ENCODE measurements at regions not wholly inside any gene's neighbourhood (a gene's known extent, or its start where the extent isn't known, plus 50 kb on each side); places are given as distances from the start of the nearest gene placed in this dataset.

DNA sequence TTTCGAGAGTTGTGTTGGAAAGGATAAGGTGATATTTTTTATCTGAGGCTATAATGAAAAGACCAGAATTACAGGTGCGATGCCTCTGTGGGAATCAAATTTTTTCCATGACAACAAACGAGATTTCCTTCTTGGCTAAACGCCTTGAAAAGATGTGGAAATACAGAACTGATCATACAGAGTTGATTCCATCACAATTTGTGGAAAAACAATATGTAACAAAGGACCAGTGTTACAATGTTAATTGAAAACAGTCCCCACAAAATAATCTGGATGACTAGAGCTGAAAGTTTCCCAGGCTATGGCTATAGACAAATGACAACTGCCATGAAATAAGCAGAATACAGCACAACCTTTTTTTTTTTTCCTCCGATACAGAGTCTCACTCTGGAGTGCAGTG, 628.9 kb downstream of the DIAPH3 start:
- DNase-seq (ENCODE audit: low read depth) = peak; percentile 7

DNA sequence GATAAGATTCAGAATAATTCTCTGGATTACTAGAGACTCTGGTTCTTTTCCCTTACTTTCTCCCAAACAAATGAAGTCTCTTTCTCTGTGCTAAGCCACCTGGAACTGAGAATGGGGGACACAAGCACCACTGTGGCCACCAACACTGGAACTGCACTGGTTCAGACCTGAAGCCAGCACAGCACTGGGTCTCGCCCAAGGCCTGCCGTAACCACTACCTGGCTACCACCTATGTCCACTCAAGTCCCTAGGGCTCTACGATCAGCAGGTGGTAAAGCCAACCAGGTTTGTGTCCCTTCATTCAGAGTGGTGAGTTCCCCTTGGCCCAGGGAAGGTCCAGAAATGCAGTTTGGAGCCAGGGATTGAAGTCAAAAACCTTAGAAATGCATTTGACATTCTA, 626.2 kb downstream of the DIAPH3 start:
- DNase-seq (ENCODE audit: low read depth) = no peak

DNA sequence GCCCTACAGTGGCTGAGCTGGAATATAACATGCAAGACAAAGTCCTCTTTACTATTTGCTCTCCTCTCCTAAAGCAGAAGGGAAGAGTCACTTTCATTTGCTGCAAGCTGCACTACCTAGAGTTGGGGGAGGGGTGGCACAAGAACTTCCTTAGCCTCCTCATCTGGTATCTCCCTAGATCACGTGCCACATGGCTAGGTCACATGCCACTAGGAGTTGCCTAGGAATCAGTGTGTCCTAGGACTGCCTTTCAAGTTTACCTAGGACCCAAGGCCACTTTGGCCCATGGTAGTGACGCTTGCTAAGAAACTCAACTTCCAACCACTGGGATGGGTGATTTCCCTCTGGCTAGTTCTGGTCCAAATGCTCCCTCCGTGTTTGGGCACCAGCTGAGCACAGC, 625.2 kb downstream of the DIAPH3 start:
- DNase-seq (ENCODE audit: low read depth) = no peak

DNA sequence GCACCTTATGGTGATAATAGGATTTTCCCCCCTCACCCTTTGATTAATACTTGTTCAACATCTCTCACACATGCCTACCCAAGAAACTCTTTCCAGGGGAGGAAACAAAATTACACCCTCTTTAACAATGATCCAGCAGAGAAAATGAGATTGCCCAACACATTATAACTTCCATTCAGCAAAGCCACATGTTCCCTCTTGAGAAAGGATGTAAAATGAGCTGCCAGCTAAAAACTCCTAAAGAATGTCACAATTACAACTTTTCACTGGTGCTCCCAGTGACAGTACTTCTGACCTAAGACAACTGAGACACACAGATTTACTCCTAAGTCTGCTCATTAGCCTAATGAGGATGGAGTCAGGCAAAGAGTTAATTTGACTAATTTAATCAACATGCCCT, 621.4 kb downstream of the DIAPH3 start:
- peak; percentile 45 for DNase-seq (ENCODE audit: low read depth)

DNA sequence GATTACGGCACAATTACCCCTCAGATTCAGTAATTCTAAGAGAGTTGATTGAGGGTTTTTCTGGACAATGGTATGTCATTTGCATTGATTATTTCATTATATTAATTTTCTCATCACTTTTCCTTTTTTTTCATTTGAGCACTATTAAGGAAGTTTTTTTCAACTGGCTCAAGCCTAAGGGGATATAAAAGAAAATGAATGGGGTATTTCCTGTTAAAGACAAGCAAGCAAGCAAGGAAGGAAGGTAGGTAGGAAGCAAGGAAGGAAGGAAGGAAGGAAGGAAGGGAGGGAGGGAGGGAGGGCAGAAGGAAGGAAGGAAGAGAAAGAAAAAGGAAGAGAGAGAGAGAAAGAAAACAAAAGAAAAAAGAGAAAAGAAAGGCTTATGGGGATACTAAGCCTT, 620.3 kb downstream of the DIAPH3 start:
- no peak for DNase-seq (ENCODE audit: low read depth)

DNA sequence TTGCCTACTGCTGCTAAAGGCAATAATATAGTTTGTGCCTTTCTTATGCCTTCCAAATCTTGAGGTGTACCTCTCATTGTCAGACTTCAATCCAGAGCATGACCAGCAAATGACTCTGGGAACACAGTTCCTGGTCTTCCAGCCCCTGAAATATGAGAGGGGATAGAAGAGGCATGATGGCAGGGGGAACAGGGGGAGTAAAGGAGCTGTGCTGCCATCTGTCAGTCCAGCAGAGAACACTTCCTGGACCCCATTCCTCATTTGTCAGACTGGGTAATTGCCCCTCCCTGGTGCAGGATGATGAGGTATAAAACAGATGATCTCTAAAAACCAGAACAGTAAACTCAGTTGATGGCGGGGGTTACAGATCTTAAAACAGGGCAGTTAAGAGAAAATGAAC, 618.7 kb downstream of the DIAPH3 start:
- DNase-seq (ENCODE audit: low read depth) = no peak

DNA sequence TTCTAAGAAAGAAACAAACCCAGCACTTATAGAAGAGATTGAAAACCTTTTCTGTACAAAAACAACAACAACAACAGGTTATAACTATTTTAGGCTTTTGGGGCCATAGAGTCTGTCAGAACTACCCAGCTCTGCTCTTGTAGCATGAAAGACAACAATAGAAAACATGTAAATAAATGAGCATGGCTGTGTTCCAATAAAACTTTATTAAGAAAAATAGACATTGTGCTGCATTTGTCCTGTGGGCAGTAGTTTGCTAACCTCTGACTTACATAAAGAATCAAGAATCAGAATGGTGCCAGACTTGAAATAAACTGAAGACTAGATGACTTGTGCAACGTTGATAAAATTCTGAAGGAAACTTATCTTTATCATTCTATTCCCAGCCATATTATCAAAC, 617.5 kb downstream of the DIAPH3 start:
- DNase-seq (ENCODE audit: low read depth) = no peak

DNA sequence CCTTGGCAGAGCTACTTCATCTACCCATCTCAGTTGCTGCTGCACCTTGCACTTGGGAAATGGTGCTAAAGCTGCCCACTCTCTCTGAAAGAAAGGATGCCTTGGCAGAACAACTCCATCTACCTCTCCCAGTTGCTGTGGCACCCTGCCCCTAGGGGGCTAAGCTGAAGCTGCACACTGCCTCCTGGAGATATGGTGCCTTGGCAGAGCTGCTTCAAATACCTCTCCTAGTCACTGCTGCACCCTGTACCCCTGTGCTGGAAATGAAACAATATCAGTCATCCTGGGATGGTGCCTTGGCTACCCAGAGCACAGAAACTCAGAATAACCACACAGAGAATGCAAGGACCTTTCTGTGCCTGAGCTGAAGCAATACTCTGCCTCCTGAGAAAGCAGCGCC, 615.8 kb downstream of the DIAPH3 start:
- no peak for DNase-seq (ENCODE audit: low read depth)

DNA sequence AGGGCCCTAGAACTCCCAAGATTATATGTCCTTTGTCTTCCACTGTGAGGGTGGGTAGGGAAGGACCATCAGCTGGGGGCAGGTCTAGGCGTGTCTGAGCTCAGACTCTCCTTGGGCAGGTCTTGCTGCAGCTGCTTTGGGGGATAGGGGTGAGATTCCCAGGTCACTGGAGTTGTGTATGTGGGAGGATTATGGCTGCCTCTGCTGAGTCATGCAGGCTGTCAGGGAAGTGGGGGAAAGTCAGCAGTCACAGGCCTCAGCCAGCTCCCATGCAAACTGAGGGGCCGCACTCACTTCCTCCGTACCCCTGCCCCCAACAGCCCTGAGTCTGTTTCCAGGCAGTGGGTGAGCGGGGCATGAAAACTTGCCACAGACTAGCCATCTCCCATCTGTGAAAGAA, 600.8 kb downstream of the DIAPH3 start:
- no peak for DNase-seq (ENCODE audit: low read depth)

DNA sequence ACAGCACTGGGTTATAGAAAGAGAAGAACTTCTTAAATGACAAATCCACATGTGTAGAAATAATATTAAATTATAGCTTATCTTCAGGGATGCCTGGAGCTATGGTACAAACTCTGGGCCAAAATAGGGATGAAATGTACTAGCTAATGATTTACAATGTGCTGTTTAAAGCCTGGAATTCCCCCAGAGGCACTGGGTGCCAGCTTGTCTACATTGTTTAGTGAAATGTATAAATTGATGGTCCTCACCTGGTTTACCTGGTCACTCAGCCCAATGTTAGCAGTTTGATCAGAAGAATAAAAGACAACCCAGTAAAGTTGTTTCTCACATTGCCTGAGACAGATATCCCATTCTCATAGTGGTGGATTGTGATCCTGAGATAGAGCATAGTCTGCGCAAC, 597.2 kb downstream of the DIAPH3 start:
- DNase-seq (ENCODE audit: low read depth) = no peak

DNA sequence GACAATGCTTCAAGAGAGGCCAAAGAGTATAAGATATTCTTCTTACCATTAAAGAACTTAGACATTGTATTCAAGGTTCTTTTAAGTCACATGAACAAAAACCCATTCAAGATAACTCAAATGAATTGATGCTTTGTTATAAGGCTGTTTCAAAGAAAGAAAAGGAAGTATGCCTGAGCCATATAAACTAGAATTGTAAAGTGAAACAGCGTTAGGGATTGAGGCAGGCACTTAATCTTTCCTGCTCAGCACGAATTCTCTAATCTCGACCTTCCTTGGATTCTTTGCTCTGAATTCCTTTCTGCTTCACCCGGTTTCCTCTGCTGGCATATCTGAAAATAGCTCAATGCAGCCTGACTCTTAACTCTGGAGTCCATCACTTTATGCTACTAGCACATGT, 595.4 kb downstream of the DIAPH3 start:
- no peak for DNase-seq (ENCODE audit: low read depth)

DNA sequence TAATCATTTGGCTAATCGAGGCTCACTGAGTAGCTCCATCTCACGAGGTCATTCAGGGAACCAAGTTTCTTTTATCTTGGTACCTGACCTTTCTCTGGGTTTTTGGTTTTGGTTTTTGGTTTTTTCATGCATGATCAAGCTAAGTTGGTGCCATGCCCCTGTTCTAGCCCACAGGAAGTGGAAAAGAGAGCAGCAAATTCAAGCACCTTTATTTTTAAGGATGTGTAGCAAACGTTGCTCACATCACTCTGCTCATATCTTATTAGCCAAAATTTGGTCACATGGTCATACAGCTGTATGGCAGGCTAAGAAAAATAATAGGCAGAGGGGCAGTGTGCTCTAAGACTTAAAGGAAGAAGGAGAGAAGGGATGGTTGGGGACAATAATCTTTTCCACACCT, 593.5 kb downstream of the DIAPH3 start:
- DNase-seq (ENCODE audit: low read depth) = no peak

DNA sequence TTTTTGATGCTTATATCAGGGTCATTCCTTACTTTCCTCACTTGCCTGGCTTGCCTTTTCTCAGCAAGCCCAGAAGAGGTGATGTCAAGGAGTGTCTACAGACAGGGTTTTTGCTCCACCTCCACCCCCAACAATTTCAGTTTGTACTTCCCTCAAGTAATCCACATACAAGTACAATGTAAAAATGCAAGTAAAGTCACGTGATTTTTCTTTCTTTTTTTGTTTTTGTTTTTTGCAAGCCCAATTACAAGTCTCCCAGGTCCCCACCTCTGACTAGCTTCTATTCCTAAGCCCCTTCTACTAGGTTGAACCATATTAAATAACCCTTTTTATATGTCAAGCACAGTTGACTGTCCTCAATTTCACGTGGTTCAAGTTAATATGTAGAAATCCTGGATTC, 579.6 kb downstream of the DIAPH3 start:
- DNase-seq (ENCODE audit: low read depth) = no peak

DNA sequence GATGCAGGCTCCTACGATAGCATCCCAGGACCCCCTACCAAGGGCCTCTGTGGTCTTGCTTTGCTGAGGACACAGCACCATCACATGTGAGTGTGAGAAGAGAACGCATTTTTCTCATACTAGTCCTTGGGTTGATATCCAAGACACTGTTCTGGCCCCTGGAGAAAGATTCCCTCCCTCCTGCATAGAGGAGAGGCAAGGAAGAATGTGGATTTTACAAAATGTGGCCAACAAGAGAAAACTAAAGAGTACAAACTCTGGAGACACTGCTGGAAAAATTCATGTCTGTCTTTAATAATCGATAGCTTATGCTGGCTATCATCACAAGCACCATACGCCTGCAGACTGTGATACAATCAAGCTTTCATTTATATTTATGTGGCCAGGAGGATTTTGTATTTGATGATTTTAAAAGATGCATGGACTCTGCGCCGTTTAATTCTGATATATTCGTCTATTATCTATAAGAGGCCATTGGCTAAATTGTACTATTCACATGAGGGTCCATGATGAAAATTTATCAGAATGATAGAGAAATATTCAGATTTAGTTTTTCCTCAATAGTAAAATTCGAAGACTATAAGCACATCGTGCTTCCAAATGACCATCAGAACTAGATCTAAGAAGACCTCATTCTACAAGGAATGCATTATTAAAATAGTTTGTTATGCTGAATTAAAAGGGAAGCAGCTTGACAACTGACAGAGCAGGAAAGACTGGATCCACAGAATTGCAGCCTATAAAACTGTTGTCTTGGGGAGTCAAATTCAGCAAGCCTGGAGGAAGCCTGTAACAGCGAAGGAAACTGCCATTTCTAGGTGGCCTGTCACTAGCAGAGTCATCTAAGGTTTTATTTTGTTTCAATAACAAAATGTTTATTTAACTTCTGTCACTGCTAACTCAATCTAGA, 578.7 kb downstream of the DIAPH3 start:
- DNase-seq (ENCODE audit: low read depth) = no peak

DNA sequence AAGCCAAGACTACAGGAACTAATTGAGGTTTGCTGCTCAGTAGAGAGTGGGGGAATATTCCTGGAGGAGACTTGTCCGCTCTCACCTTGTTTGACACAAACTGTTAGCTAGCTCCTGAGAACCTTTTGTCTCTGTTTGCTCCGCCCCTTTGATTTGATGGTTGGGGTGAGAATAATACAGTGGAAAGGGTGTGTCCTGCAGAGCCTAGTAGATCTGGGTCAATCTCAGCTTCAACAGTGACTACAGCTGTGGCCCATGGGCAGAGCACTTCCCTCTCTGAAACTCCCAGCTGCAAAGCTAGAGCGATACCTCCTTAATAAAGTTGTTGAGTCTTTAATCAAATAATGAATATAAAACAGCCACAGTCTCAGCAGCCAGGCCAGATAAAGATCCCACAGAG, 576.7 kb downstream of the DIAPH3 start:
- no peak for DNase-seq (ENCODE audit: low read depth)

DNA sequence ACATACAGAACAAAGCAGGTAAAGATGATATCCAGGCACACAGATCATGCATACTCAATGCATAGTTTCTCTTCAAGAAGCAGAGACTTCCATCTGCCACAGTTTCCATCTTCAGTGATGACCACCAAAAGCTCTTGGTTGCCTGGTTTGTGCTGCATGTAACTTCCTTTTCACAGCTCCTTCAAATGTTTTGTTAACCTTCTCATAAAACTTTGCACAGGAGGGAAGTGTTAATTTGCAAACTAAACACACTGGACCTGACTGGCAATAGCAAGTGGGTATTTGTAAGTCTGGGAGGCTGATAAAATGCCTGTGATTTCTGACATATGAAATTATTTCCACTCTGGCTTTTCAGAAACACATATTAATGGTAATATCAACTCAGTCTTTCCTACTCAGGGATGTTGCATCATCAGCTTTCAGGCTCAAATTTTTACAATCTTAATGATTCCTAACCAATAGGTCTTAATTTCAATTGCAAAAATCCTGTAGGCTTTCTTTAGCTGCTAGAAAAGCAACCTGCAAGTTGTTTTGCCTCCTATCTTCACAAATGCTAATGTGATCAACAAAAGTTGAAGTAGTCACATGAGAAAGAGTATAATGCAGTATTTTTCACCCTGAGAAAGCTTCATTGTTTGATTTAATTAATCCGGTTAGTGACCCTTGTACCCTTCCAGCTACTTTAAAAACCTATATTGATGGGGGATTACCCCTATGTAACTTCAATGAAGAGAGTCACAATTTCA, 575.6 kb downstream of the DIAPH3 start:
- DNase-seq (ENCODE audit: low read depth) = no peak

DNA sequence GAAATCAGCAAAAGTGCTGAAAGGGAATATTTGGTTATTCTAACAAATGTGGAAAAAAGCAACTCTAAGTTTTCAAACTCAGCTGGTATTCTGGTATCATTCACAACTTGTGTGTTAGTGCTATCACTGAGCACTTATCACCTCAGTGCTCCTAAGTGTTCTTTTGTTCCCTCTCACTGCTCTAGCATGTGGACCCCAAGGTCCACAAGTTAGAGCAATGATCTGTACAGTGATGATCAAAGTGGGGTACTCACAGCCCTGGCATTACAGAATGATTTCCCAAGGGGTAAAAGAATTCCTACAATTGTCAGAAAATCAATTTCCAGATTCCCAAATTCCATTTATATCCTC, 575.0 kb downstream of the DIAPH3 start:
- DNase-seq (ENCODE audit: low read depth) = no peak

DNA sequence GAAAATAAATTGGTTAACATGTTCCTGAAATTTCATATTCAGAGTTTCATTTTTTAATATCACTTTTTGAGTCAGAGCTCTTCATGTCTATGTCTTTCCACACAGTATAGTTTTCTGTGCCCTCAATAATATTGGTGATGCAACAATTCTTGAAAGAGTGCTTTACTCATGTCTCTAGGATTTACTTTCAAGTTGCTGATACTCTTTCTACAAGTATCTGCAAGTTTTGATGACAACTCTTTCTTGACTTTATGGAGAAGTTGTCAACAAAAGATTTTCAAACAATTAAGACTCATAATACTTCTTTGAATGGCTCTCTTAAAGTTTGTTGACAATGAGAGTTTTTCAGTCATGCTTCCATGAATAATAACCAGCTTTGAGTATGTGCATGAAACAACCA, 561.7 kb downstream of the DIAPH3 start:
- no peak for DNase-seq (ENCODE audit: low read depth)

DNA sequence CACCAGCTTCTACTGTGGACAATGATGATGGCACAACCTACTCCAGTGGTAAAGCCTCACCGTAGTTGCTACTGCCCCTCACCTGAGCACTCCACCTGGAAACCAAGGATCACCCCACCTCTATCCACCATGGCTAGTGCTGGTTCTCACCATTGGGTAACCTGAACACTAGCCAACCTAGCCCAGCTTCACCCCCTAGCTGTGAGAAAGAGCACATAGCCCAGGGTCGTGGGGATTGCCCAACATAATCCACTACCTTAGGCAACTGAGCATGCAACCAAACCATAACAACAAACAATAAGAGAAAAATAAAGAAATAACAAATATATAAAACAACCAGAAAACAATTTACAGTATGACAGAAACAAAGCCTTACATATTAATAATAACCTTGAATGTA, 560.1 kb downstream of the DIAPH3 start:
- DNase-seq (ENCODE audit: low read depth) = no peak

DNA sequence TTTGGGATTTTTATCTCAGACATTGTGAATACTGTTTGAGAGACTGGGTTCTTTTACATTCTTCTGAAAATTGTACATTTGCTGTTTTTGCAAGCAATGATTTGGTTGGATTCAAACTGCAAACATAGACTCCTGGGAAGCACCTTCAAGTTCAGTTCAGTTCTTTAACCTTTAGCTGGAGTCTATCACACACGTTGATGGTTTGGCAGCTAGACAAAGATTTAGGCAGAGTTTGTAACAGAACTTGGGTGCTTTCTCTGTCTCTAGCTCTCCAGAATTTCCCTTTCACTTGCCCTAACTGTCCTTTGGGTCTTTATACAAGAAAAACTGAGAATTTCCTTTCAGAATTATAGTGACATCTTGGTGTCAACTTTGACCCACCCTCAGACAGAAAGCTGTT, 556.6 kb downstream of the DIAPH3 start:
- no peak for DNase-seq (ENCODE audit: low read depth)

DNA sequence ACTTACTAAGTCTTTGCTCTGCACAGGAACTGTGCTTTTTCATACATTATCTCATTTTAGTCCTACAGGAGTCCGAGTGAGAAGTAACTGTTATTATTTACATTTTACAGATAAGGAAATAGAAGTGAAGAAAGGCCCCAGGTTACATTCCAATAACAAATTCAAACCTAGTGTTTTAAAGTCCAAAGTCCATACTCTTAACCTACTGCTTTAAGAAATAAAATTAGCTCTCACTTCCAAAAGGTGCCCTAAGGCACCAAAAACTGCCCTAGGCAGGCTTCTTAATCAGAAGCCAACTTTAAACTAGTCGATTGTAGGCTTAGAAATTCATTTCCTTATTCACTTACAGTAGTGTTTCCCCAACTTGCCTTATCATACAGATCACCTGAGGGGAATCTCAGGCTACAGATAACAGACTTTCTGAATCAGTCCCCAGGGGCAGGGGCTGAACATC, 555.9 kb downstream of the DIAPH3 start:
- DNase-seq (ENCODE audit: low read depth) = no peak

DNA sequence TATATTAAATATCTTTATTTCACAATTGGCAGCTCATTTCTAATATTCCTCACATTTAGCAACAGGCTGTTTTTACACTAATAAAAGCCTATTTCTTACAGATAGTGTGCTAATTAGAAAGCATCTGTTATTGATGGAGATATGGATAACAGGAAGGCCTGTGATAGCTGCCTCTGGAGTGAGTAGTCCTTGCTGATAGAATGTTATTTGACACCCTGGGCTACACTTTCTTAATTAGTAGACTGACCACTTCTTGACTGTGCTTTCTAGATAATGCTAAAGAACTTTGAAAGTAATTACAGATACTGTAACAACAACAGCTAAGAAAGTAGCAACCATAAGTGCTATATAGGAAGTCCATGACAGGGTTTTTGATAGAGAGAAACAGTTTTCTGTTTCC, 554.3 kb downstream of the DIAPH3 start:
- DNase-seq (ENCODE audit: low read depth) = no peak
